NCI-H2029 (cell line): ENCODE measurements at regions not wholly inside any gene's neighbourhood (a gene's known extent, or its start where the extent isn't known, plus 50 kb on each side); places are given as distances from the start of the nearest gene placed in this dataset.
"Not testable (repeated sequence)": the region's sequence is repeated elsewhere in the genome, so short reads cannot be mapped to it uniquely, and the experiment has no call there.

Experiments used
- DNase-seq: peaks from one replicate; lab custom pipeline; 2025; lab: John Stamatoyannopoulos, UW

GRCh38 chr5:72692651-72693442 is 123.6 kb upstream of the TNPO1 start:
- no peak for DNase-seq

GRCh38 chr5:72692231-72692637 is 124.2 kb upstream of the TNPO1 start:
- no peak for DNase-seq

DNA sequence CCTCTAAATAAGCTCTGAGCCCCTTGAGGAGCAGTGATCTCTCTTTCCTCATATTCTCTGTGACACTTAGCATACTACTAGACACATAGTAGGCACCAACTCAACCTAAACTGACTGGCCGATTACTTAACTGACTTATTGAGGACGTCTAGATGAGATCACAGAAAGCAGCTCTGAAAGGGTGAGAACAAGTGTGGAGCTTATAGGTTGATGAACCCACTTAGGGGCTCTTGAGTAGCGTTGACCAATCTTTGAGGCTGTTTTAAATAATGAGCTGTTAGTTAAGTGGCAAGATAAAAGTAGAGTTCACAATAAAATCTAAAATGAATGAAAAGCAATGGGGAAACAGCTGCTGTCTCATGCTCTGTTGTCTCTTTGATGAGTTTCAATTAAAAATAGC is 124.7 kb upstream of the TNPO1 start:
- DNase-seq = no peak

GRCh38 chr5:72688916-72689315 is 127.5 kb upstream of the TNPO1 start:
- DNase-seq = no peak

DNA sequence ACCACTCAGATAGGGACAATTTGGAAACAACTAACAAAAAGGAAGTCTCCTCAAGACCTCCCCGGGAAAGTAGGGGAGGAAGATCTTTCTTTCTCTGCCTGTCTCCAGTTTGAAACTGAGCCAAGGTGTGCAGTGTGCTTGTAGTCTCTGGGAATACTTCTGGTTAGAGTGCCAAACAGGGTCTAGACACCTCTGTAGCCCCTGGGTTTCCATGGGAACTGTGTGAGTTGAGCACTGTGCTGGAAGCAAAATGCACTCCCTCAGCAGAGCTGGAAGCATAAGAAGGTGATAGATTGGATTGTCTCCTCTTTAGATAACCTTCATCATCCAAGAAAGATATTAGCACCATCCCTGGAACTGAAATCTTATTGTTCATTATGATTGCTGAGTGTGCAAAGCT is 129.2 kb upstream of the TNPO1 start:
- DNase-seq = no peak

- DNase-seq = no peak
These were observed 133.9 kb upstream of the TNPO1 start for GRCh38 chr5:72682561-72682960.

DNA sequence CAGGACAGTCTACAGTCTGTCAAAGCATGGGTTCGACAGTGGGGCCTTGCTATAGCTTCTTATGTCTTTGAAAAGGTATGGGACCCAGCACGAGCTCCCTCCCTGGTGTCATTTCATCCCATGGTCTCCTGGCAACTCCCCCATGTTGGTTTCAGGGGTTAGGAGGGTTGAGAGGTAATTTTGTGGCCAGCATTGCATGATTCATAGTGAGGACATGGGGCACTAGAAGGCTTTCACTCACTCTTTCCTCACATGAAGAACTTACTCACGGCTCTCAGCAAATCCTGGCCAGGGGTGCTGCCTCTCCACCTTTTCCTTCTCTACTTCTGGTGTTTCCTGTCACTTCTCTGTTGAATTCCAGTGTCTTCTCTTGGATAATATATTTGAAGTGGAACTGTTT is 134.7 kb upstream of the TNPO1 start:
- DNase-seq = no peak

- no peak for DNase-seq
These were observed 139.0 kb upstream of the TNPO1 start for GRCh38 chr5:72677447-72677846.

- not testable (repeated sequence) for DNase-seq
These were observed 139.6 kb upstream of the TNPO1 start for GRCh38 chr5:72676831-72677230.

- no peak for DNase-seq
These were observed 142.8 kb upstream of the TNPO1 start for GRCh38 chr5:72673623-72674022.

GRCh38 chr5:72673180-72673579 is 143.3 kb upstream of the TNPO1 start:
- DNase-seq = no peak

GRCh38 chr5:72667708-72668107 is 148.8 kb upstream of the TNPO1 start:
- no peak for DNase-seq

DNA sequence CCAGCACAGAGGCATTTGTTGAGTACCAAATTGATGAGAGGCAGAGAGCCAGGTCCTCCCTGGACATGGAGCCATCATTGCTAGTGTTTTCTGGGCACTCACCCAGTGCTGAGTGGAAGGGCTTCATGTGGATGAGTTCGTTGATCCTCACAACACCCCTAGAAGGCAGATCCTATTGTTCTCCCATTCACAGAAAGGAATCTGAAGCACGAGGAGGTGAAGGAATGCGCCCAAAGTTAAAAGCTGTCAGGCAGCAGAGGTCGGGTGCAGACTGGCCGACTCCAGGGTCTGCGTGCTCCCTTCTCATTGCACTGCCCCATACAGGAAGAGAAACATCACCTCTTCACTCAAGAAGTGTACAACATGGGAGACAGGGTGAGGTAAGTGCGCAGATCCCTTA is 153.5 kb upstream of the TNPO1 start:
- no peak for DNase-seq

GRCh38 chr5:72662305-72662704 is 154.2 kb upstream of the TNPO1 start:
- no peak for DNase-seq

DNA sequence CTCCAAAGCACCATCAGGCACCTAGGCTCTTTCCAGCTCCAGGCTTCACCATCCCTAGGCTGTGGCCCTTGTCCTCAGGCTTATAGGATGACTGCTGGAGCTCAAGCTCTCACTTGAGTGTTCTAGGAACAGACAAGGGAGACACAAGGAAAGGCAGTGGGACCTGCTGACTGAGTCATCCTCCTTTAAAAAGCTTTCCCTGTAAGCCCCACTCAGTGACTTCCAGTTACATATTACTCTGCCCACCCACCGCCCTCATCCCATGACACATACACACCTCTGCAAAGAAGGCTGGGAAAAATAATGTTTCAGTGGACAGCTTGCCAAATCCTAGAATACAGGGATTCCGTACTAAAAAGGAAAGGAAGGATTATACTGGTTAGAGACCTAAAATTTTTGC is 154.2 kb upstream of the ZNF366 start:
- DNase-seq = peak; percentile 17

DNA sequence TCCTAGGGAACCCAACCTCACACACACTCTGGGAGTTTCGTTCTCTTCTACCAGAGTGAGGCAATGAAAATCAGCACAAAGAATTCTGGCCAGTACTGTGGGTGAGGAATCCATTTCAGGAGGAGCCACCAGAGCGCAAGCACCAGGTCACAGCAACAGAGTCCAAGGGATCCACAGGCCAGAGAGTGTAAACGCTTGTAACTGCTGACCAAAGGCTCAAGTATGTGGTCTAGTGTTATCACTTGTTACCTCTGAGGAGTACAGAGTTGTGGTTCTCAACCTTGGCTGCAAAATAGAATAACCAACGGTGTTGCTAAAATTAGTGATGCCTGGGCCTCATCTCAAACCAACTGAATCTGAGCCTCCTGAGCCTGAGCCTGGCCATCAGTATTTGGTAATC is 152.5 kb upstream of the ZNF366 start:
- DNase-seq = no peak

DNA sequence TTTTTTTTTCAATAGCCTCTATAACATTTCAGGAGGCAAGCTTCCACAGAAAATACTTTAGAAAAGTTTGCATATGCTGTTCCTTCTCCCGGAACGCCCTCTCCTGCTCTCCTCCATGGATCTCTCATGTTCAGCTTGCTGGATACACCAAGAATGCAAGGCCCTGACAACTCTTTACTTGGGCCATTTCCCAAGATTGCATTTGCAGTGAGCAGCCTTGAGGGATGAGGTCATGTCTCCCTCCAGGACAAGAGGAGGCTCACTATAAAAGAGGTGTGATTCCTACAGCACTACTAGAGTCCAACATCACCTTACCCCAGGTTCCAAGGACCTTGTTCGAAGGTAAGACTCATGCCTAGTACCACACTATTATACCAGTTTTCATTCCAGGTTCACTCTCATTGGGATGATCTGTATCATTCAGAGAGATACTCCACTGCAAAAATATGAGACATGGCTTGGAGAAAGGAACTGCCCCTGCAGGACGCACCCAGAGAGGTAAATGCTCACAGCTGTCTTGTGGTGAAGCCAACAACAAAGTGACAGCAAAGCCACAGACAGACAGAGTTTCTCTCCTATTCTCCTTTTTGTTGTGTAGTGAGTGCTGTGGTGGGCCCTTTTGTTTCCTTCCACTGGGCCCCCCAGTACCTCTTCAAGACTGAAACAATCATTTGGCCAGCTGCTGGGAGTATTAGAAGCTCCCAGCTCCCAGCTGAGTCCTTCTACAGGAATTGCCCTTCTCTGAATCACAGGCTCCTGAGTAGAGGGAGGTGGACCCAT is 151.7 kb upstream of the ZNF366 start:
- no peak for DNase-seq

GRCh38 chr5:72658161-72658560 is 151.0 kb upstream of the ZNF366 start:
- no peak for DNase-seq

DNA sequence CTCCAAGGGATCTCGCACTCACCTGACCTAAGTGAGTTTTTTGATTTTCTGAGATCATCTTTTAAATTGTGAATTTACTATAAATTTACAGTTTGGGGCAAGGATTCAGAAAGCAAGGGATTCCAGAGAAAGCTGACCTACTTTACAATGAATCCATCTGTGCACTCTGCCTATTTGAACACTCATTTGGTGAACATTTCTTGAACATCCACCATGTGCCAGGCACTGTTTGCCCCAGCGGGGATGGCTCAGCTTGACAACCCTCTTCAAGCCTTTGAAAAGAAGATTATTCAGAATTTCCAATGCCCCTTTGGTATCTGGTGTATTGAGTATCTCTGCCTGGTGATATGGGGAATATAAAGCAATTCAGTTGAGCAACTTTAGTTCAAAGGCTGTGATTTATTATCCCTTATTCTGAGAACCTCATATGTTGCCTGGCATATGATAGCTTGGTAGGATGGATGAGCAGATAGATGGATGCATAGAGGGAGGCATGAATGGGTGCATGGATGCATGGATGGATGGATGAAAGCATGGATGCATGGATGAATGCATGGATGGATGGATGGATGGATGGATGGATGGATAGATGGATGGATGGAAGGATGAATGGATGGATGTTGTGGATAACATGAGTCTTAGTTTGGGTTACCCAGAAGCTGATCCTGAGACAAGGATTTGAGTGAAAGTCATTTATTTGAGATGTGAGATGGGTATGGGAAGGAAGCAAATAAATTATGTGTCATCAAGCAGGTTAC is 149.7 kb upstream of the ZNF366 start:
- DNase-seq = no peak

- no peak for DNase-seq
These were observed 149.1 kb upstream of the ZNF366 start for GRCh38 chr5:72656331-72656730.

GRCh38 chr5:72654231-72654630 is 147.0 kb upstream of the ZNF366 start:
- DNase-seq = no peak

DNA sequence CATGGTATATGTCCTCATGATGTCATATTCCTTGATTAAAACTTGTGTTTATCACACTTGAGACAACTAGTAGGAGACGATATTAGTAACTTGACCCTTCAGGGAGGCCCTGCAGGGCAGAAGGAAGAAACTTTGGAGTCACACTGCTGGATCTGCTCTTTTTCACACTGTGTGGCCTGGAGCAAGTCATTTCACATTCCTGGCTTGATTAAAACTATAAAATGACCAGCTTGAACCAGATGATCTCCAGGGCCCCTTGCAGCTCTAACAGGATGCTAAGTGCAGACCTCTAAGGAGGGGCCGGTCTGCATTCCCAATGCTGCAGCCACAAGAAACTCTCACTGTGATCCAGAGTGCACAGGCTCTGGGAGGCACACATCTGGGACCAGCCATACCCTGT is 146.4 kb upstream of the ZNF366 start:
- DNase-seq = no peak

DNA sequence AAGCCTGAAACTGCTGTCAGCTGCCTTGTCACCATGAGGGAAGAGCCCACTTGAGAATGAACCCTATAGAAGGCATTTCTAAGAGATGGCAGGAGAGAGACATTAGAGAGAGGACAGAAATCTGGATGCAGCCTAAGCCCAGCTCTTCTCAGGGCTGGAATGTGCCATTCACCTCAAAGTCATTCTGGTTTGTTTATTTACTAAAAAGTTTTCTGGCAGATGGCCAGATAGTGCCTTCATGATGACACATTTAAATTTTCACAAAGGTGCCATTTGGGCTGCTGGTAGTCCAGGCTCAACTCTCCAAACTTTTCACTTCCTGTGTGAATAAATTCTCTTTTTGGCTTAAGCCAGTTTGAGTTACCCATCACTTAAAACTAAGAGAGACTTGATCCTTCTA is 144.6 kb upstream of the ZNF366 start:
- DNase-seq = no peak
